Neutrophil (primary cell): ENCODE measurements at regions not wholly inside any gene's neighbourhood (a gene's known extent, or its start where the extent isn't known, plus 50 kb on each side); places are given as distances from the start of the nearest gene placed in this dataset.

Experiments
- H3K27ac ChIP-seq: fragments of 200-600 bp; sonication (generic); 2 replicates; pipeline ENCODE4 v1.5.1; 2016; ENCODE audit warnings: mild to moderate bottlenecking, moderate library complexity
- H3K27me3 ChIP-seq: fragments of 200-600 bp; sonication (generic); 2 replicates; pipeline ENCODE4 v1.6.0; 2016; ENCODE audit warnings: mild to moderate bottlenecking
- H3K36me3 ChIP-seq: fragments of 200-600 bp; sonication (generic); 2 replicates; pipeline ENCODE4 v1.5.1; 2017
- H3K4me1 ChIP-seq, 2 experiments: fragments of 200-600 bp in 1 of 2; sonication (generic) in 1 of 2; 1 replicate in 1 of 2; 2 replicates in 1 of 2; pipeline versions ENCODE4 v1.5.1 to v1.6.1; 2013 to 2016; ENCODE audit warnings: low read depth in 1 of 2, low read length in 1 of 2, mild to moderate bottlenecking in 1 of 2, moderate library complexity in 1 of 2; ENCODE audit not compliant: control insufficient read depth in 1 of 2, insufficient read depth in 1 of 2
- H3K4me3 ChIP-seq, 2 experiments: fragments of 200-600 bp in 1 of 2; sonication (generic) in 1 of 2; 1 replicate in 1 of 2; 2 replicates in 1 of 2; pipeline ENCODE4 v1.5.1; 2013 to 2016; ENCODE audit warnings: low read depth in 1 of 2, low read length in 1 of 2, mild to moderate bottlenecking in 1 of 2, moderate library complexity in 1 of 2
- H3K9me3 ChIP-seq: fragments of 200-600 bp; sonication (generic); 2 replicates; pipeline ENCODE4 v1.5.1; 2016
- TF ChIP-seq, protein P1 (sequence below): fragments of 200-600 bp; sonication (generic); IDR thresholded peaks from 2 replicates; pipeline ENCODE4 v1.5.1; 2016; ENCODE audit warnings: antibody characterized with exemption

DNA sequence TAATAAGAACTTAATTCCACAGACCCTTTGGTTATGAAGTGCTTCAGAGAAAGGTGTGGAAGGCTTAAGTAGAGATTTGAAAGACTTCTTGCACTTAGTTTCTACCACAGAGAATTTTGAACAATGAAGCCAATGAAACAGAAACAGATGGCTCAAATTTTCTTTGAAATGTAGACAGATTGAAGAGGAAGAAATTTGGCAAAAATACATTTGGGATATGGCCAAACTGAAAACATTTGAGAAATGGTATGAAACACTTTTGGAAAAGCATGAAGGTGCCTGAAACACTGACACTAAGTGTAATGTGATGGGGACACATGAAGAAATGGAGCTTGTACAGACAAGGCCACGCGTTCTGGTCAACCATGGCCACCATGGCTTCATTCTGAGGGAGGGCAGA is 272.4 kb upstream of the EXOC2 start:
- H3K36me3 ChIP-seq: no peaks in the 10 kb centered on the region
- no peaks in the 10 kb centered on the region for H3K9me3 ChIP-seq
- H3K4me1 ChIP-seq: no peaks in the 10 kb centered on the region
- no peak overlapping the region for H3K4me3 ChIP-seq
- H3K27me3 ChIP-seq: peaks cover 9% of the 10 kb centered on the region
- TF ChIP-seq, protein P1, sequence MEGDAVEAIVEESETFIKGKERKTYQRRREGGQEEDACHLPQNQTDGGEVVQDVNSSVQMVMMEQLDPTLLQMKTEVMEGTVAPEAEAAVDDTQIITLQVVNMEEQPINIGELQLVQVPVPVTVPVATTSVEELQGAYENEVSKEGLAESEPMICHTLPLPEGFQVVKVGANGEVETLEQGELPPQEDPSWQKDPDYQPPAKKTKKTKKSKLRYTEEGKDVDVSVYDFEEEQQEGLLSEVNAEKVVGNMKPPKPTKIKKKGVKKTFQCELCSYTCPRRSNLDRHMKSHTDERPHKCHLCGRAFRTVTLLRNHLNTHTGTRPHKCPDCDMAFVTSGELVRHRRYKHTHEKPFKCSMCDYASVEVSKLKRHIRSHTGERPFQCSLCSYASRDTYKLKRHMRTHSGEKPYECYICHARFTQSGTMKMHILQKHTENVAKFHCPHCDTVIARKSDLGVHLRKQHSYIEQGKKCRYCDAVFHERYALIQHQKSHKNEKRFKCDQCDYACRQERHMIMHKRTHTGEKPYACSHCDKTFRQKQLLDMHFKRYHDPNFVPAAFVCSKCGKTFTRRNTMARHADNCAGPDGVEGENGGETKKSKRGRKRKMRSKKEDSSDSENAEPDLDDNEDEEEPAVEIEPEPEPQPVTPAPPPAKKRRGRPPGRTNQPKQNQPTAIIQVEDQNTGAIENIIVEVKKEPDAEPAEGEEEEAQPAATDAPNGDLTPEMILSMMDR: no peak
- H3K27ac ChIP-seq: no peak overlapping the region

DNA sequence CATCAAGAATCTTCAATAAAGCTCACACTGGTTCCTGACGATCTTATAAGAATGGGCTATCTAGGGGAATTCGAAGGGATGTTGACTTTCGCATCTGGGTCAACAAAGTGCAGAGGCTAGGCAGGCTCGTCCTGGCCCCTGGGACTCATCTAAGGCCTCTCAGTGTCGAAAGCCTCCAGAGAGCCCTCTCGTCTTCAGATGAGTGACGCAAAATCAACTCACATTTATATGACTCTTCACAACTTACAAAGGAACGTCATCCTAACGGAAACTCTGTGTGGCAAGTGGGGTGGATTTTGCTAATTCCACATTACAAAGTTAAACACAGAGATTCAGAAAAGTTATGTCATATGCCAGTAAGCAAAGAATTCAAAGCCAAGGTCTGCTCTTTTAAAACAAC is 270.5 kb upstream of the EXOC2 start:
- Histone ChIP-seq H3K36me3 (no peaks in the 10 kb centered on the region), H3K27ac (no peak overlapping the region), H3K4me3 (no peak overlapping the region), H3K4me1 (no peaks in the 10 kb centered on the region), H3K27me3 (peaks cover 9% of the 10 kb centered on the region), H3K9me3 (no peaks in the 10 kb centered on the region)
- TF ChIP-seq, protein P1: no peak

DNA sequence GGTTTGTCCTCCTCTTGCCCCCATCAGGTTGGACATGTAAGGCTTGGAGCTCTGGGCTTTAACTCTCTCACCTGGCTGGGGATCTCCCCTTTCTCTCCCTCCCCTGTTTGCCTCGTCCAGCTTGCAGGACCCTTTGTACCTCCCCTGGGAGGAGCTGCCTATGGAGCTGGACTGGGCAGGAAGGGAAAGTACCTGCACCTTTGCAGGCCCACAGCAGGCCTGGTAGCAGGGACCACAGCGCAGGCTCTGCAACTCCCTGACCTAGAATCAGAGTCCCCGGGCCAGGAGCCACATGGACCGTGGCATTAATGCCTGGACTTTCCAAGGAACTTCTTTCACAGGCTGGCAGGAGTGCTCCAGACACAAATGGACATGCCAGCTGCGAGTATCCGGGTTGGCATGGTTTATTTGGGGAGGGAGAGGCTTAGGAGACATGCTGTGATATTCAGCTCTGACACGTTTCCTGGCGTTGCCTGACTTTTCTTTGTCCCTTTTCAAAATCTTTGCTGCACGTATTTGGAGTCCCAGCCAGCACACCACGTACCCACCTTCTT is 268.5 kb upstream of the EXOC2 start:
- Histone ChIP-seq H3K4me1 (no peaks in the 10 kb centered on the region), H3K27me3 (peaks cover 9% of the 10 kb centered on the region), H3K36me3 (no peaks in the 10 kb centered on the region), H3K4me3 (no peak overlapping the region), H3K9me3 (no peaks in the 10 kb centered on the region), H3K27ac (no peak overlapping the region)
- TF ChIP-seq, protein P1: no peak

DNA sequence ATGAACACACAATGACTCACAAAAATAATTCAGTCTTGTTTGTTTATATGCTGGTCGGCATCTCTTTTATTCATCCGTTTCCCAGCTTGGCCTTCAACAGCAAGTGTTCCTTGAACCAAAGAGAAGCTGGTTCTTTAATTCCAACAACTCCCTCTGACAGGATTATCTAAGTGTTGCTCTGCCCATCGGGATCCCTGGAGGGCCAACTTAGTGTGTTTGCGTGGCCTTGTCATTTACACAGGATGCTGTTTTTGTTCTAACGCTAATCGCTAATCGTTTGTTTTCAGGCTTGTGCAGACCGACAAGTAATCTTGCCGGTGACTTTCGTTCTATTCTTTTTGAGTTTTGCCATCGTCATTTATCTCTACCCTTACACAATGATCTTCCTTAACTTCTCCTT is 267.4 kb upstream of the EXOC2 start:
- no peak overlapping the region for H3K4me3 ChIP-seq
- H3K4me1 ChIP-seq: no peaks in the 10 kb centered on the region
- TF ChIP-seq, protein P1: no peak
- H3K27me3 ChIP-seq: peaks cover 9% of the 10 kb centered on the region
- H3K9me3 ChIP-seq: no peaks in the 10 kb centered on the region
- H3K27ac ChIP-seq: no peak overlapping the region
- H3K36me3 ChIP-seq: no peaks in the 10 kb centered on the region

DNA sequence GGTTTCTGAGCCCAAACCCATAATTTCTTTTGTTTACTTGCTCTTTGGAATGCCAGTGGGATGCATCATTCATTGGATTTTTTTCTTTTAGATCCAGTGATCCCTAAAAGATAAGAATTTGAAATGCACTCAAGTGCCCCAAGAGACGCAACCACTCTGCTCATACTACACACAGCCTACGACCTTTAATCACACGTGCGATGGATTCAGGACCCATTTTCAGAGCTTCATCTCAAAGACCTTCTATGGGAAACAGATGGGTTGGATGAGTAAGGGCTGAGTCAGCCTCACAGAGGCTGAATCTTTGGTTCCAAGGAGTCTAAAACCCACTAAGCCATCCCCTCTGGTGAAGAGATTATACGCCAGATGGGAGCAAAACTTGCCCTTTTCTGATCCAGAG is 265.5 kb upstream of the EXOC2 start:
- Histone ChIP-seq H3K4me1 (no peaks in the 10 kb centered on the region), H3K9me3 (no peaks in the 10 kb centered on the region), H3K4me3 (no peak overlapping the region), H3K27me3 (peaks cover 9% of the 10 kb centered on the region), H3K36me3 (no peaks in the 10 kb centered on the region), H3K27ac (no peak overlapping the region)
- TF ChIP-seq, protein P1: no peak
